ENCODE measurements at regions not wholly inside any gene's neighbourhood (a gene's known extent, or its start where the extent isn't known, plus 50 kb on each side); places are given as distances from the start of the nearest gene placed in this dataset.

GRCh38 chr6:23964865-23965264 lies 161.2 kb upstream of the NRSN1 start:
- Histone ChIP-seq H3K9ac (ENCODE audit: low read length) (no peak overlapping the region), H3K4me3 (ENCODE audit: low read length) (no peak overlapping the region), H3K36me3 (replicated peaks; ENCODE audit: low read depth, low read length) (no peaks in the 10 kb centered on the region), H3K79me2 (ENCODE audit: low read length) (no peaks in the 10 kb centered on the region), H4K20me1 (ENCODE audit: insufficient read depth, low read length) (no peaks in the 10 kb centered on the region), H2AFZ (ENCODE audit: low read depth, low read length) (no peak overlapping the region), H3K27me3 (ENCODE audit: low read depth, low read length) (no peaks in the 10 kb centered on the region), H3K4me1 (ENCODE audit: low read length) (no peaks in the 10 kb centered on the region), H3K9me3 (ENCODE audit: insufficient read depth, low read length) (no peaks in the 10 kb centered on the region), H3K27ac (ENCODE audit: low read length) (no peak overlapping the region), H3K4me2 (ENCODE audit: low read length) (no peak overlapping the region)
- TF ChIP-seq EZH2phosphoT487 (IDR thresholded peaks at IDR 0.05; ENCODE audit: low read depth) = no peak
- TF ChIP-seq, protein P1, sequence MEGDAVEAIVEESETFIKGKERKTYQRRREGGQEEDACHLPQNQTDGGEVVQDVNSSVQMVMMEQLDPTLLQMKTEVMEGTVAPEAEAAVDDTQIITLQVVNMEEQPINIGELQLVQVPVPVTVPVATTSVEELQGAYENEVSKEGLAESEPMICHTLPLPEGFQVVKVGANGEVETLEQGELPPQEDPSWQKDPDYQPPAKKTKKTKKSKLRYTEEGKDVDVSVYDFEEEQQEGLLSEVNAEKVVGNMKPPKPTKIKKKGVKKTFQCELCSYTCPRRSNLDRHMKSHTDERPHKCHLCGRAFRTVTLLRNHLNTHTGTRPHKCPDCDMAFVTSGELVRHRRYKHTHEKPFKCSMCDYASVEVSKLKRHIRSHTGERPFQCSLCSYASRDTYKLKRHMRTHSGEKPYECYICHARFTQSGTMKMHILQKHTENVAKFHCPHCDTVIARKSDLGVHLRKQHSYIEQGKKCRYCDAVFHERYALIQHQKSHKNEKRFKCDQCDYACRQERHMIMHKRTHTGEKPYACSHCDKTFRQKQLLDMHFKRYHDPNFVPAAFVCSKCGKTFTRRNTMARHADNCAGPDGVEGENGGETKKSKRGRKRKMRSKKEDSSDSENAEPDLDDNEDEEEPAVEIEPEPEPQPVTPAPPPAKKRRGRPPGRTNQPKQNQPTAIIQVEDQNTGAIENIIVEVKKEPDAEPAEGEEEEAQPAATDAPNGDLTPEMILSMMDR (IDR thresholded peaks at IDR 0.05; ENCODE audit: low read depth, low read length) = no peak

DNA sequence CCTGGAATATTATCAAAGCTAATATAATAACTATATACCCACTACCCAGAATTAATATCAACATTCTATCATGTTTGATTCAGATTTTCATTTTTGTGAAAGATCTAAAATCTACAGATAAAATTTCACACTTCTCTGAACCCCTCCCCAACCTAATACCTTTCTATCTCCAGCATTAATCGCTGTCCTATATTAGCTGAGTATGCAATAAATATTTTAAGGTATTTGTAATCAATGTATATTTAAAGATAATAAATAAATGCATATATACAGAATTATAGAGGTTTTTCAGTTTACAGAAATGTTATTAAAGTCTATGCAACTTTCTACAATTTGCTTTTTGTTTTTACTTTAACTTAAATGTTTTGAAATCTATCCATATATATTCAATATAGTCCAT lies 156.7 kb upstream of the NRSN1 start:
- Histone ChIP-seq H3K36me3 (replicated peaks; ENCODE audit: low read depth, low read length) (no peaks in the 10 kb centered on the region), H3K9me3 (ENCODE audit: insufficient read depth, low read length) (no peaks in the 10 kb centered on the region), H3K4me1 (ENCODE audit: low read length) (peaks cover 4% of the 10 kb centered on the region; the same call in 1 of the 2 replicates), H3K79me2 (ENCODE audit: low read length) (no peaks in the 10 kb centered on the region), H2AFZ (ENCODE audit: low read depth, low read length) (no peak overlapping the region), H3K27ac (ENCODE audit: low read length) (no peak overlapping the region), H3K4me2 (ENCODE audit: low read length) (no peak overlapping the region), H3K9ac (ENCODE audit: low read length) (no peak overlapping the region), H3K27me3 (ENCODE audit: low read depth, low read length) (no peaks in the 10 kb centered on the region), H3K4me3 (ENCODE audit: low read length) (no peak overlapping the region), H4K20me1 (ENCODE audit: insufficient read depth, low read length) (no peaks in the 10 kb centered on the region)
- TF ChIP-seq, protein P1 (IDR thresholded peaks at IDR 0.05; ENCODE audit: low read depth, low read length) = no peak
- TF ChIP-seq EZH2phosphoT487 (IDR thresholded peaks at IDR 0.05; ENCODE audit: low read depth) = no peak

GRCh38 chr6:23977706-23978105 lies 148.3 kb upstream of the NRSN1 start:
- TF ChIP-seq, protein P1 (IDR thresholded peaks at IDR 0.05; ENCODE audit: low read depth, low read length) = no peak
- no peak for TF ChIP-seq EZH2phosphoT487 (IDR thresholded peaks at IDR 0.05; ENCODE audit: low read depth)
- Histone ChIP-seq H2AFZ (ENCODE audit: low read depth, low read length) (no peak overlapping the region), H3K4me2 (ENCODE audit: low read length) (no peak overlapping the region), H3K27ac (ENCODE audit: low read length) (no peak overlapping the region), H4K20me1 (ENCODE audit: insufficient read depth, low read length) (no peaks in the 10 kb centered on the region), H3K9ac (ENCODE audit: low read length) (no peak overlapping the region), H3K9me3 (ENCODE audit: insufficient read depth, low read length) (no peaks in the 10 kb centered on the region), H3K4me1 (ENCODE audit: low read length) (no peaks in the 10 kb centered on the region), H3K36me3 (replicated peaks; ENCODE audit: low read depth, low read length) (no peaks in the 10 kb centered on the region), H3K79me2 (ENCODE audit: low read length) (no peaks in the 10 kb centered on the region), H3K4me3 (ENCODE audit: low read length) (no peak overlapping the region), H3K27me3 (ENCODE audit: low read depth, low read length) (no peaks in the 10 kb centered on the region)

DNA sequence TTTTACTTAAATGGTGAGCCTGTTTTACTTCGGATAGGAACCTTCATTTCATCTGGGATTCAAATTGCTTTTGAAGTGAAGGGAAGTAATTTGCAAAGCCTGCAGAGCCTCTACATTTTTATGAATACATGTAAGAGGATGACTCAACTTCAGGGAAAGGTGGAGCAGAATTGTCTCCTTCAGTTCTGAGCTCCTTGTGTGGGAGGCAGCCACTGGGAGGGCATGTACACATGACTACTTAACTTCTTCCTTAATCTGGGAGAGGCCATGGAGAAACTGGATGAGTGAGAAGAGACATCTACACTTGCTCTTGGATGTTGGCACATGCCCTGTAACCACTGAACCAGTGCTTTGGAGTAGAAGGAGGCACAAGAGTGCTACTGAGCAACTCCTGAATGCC lies 145.1 kb upstream of the NRSN1 start:
- Histone ChIP-seq H3K79me2 (ENCODE audit: low read length) (no peaks in the 10 kb centered on the region), H3K36me3 (replicated peaks; ENCODE audit: low read depth, low read length) (no peaks in the 10 kb centered on the region)

More for the DNA sequence above, 145.1 kb upstream of the NRSN1 start:
- Histone ChIP-seq H4K20me1 (ENCODE audit: insufficient read depth, low read length) (no peaks in the 10 kb centered on the region), H3K9me3 (ENCODE audit: insufficient read depth, low read length) (no peaks in the 10 kb centered on the region), H3K4me1 (ENCODE audit: low read length) (no peaks in the 10 kb centered on the region), H3K4me2 (ENCODE audit: low read length) (no peak overlapping the region), H2AFZ (ENCODE audit: low read depth, low read length) (no peak overlapping the region), H3K9ac (ENCODE audit: low read length) (no peak overlapping the region), H3K27ac (ENCODE audit: low read length) (no peak overlapping the region), H3K4me3 (ENCODE audit: low read length) (no peak overlapping the region), H3K27me3 (ENCODE audit: low read depth, low read length) (no peaks in the 10 kb centered on the region)
- TF ChIP-seq, protein P1 (IDR thresholded peaks at IDR 0.05; ENCODE audit: low read depth, low read length) = no peak
- TF ChIP-seq EZH2phosphoT487 (IDR thresholded peaks at IDR 0.05; ENCODE audit: low read depth) = no peak

Measured in OCI-LY3 (cell line).